SU-DHL-6 (cell line): ENCODE measurements at regions not wholly inside any gene's neighbourhood (a gene's known extent, or its start where the extent isn't known, plus 50 kb on each side); places are given as distances from the start of the nearest gene placed in this dataset.
"Not testable (repeated sequence)": the region's sequence is repeated elsewhere in the genome, so short reads cannot be mapped to it uniquely, and the experiment has no call there.

Experiments
- H2AFZ ChIP-seq: fragments of 200-600 bp; sonication (generic); 2 replicates; pipeline ENCODE4 v1.6.1; 2014; ENCODE audit warnings: low read depth, mild to moderate bottlenecking, moderate library complexity, mixed read lengths, antibody characterized with exemption, low read length; ENCODE audit not compliant: severe bottlenecking
- H3F3A ChIP-seq: fragments of 200-600 bp; shearing (Covaris generic); 2 replicates; pipeline ENCODE4 v1.6.0; 2016; ENCODE audit warnings: antibody characterized with exemption, mild to moderate bottlenecking; ENCODE audit not compliant: insufficient read depth
- H3K27ac ChIP-seq: fragments of 200-600 bp; sonication (generic); 2 replicates; pipeline ENCODE4 v1.5.1; 2016; ENCODE audit warnings: low read depth, mild to moderate bottlenecking, low read length, moderate library complexity, mixed read lengths
- H3K27me3 ChIP-seq: fragments of 200-600 bp; sonication (generic), shearing (Covaris generic); 2 replicates; pipeline ENCODE4 v1.6.0; 2014; ENCODE audit warnings: mild to moderate bottlenecking, low read length
- H3K36me3 ChIP-seq: fragments of 200-600 bp; sonication (generic); 2 replicates; pipeline ENCODE4 v1.6.1; 2014; ENCODE audit warnings: mild to moderate bottlenecking, low read length, mixed read lengths
- H3K4me2 ChIP-seq: fragments of 300-600, 200-600 bp; shearing (Covaris generic), sonication (generic); 2 replicates; pipeline ENCODE4 v1.6.0; 2014; ENCODE audit warnings: low read length, low read depth, mild to moderate bottlenecking; ENCODE audit not compliant: poor library complexity, severe bottlenecking
- H3K4me3 ChIP-seq: fragments of 200-600 bp; sonication (generic); 2 replicates; pipeline ENCODE4 v1.5.1; 2014; ENCODE audit warnings: antibody characterized with exemption, low read length, mild to moderate bottlenecking, mixed read lengths; ENCODE audit not compliant: insufficient read depth, poor library complexity, severe bottlenecking
- H3K79me2 ChIP-seq: fragments of 200-600 bp; sonication (generic); 2 replicates; pipeline ENCODE4 v1.6.1; 2014; ENCODE audit warnings: mild to moderate bottlenecking, low read length, moderate library complexity; ENCODE audit not compliant: insufficient read depth
- H3K9ac ChIP-seq: fragments of 200-600 bp; sonication (generic); 2 replicates; pipeline ENCODE4 v1.7.0; 2014; ENCODE audit warnings: mild to moderate bottlenecking, low read length
- H3K9me2 ChIP-seq: fragments of 200-600 bp; sonication (generic); replicated peaks from 2 replicates; pipeline ENCODE4 v1.6.1; 2014; ENCODE audit warnings: low read length; ENCODE audit not compliant: insufficient read depth
- H3K9me3 ChIP-seq: fragments of 200-600 bp; sonication (generic); 2 replicates; pipeline ENCODE4 v1.6.1; 2014; ENCODE audit warnings: low read length, mixed read lengths; ENCODE audit not compliant: insufficient read depth
- H4K20me1 ChIP-seq: fragments of 200-600 bp; sonication (generic); 2 replicates; pipeline ENCODE4 v1.6.1; 2014; ENCODE audit warnings: low read depth, mild to moderate bottlenecking, antibody characterized with exemption, low read length, moderate library complexity, mixed read lengths

GRCh38 chr16:88258764-88259525 lies 123.8 kb upstream of the ZNF469 start:
- H3K4me2 ChIP-seq, result not testable (repeated sequence)

DNA sequence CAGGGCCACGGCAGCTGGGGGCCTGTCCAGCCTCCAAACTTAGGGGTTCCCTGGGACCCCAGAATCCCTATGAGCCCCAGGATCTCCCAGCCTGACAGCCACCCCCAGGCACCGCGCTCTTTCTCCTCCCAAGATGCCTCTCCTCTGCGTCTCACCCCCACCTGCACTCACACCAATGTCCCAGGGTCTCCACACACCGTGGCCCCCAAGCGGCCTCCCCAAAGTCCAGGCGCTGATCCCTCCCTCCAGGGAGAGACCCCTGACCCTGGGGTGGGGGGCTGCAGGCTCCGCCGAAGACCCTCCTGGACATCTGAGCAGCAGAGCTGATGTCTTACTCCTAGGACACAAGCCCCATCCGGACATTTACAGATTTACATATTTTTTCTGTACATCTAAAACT lies 123.2 kb upstream of the ZNF469 start:
- not testable (repeated sequence) for H3K36me3 ChIP-seq, H3K9me2 ChIP-seq, H3K4me2 ChIP-seq, H3K4me3 ChIP-seq, H3F3A ChIP-seq, H4K20me1 ChIP-seq, H3K27me3 ChIP-seq, H3K9me3 ChIP-seq, H3K79me2 ChIP-seq, H3K27ac ChIP-seq, H2AFZ ChIP-seq, H3K9ac ChIP-seq

More at GRCh38 chr16:88258764-88259525, 123.8 kb upstream of the ZNF469 start:
- not testable (repeated sequence) for H3K9me2 ChIP-seq, H3K27me3 ChIP-seq, H3K9me3 ChIP-seq, H2AFZ ChIP-seq, H3K27ac ChIP-seq, H3K79me2 ChIP-seq, H3K9ac ChIP-seq, H3F3A ChIP-seq, H4K20me1 ChIP-seq, H3K36me3 ChIP-seq, H3K4me3 ChIP-seq

DNA sequence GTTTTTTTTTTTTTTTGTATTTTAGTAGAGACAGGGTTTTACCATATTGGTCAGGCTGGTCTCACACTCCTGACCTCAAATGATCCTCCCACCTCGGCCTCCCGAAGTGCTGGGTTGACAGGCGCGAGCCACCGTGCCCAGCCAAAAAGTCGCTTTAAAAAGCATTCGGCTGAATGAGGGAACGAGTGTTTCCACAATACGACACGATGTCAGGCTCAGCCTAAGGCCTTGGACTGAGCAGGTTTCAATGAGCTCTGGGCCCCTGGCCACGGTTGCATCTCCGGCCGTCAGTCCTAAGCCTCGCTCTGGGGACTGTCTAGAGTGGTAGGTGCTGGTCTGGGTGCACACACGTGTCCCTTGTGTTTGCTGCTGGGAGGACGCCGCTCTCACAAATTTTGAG lies 122.6 kb upstream of the ZNF469 start:
- H3K4me3 ChIP-seq, H3K27ac ChIP-seq, H4K20me1 ChIP-seq, H3K4me2 ChIP-seq, H3F3A ChIP-seq, H3K27me3 ChIP-seq, H3K9me2 ChIP-seq, H3K79me2 ChIP-seq, H2AFZ ChIP-seq, H3K9ac ChIP-seq, H3K36me3 ChIP-seq, H3K9me3 ChIP-seq: not testable (repeated sequence)

- not testable (repeated sequence) for H3K4me3 ChIP-seq, H3K9me3 ChIP-seq, H3F3A ChIP-seq
Measured at GRCh38 chr16:88260881-88261665, 121.7 kb upstream of the ZNF469 start.

DNA sequence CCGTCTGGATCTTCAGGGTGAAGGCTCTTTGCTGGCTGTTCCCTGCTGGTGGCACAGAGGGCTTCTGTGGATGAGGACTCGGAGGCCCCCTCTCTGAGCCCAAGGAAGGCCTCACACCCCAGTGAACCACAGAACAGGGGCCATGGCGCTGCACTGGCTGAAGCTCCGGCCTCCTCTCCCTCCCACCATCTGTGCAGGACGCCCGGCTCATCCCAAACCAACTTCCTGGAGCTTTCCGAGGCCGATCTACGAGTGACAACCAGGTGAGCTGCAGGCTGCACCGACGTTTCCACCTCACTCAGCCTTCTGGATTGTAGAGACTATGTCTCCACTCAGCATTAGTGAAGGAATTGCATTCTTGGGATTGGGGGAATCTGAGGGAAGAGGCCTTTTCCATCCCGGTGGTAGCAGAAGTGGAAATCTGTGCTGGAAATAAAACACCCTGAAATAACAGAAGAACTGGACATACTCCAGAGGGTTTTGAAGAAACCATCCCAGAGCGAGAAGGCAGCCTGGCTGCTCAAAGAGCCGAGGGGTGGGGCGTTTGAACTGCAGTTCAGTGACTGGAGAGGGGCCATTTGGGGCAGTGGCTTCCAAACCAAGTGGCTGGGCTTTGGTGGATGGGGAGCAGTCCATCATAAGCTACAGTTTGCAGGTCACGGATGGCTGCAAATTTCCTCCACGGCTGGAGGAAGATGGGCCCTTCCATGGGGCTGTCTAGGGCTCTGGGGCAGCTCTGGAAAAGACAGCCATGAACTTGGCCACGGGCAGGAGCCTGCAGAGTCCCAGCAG lies 120.7 kb upstream of the ZNF469 start:
- H3K4me2 ChIP-seq, result not testable (repeated sequence)

More at GRCh38 chr16:88260881-88261665, 121.7 kb upstream of the ZNF469 start:
- H3K9ac ChIP-seq, H3K9me2 ChIP-seq, H3K27ac ChIP-seq, H4K20me1 ChIP-seq, H2AFZ ChIP-seq, H3K36me3 ChIP-seq, H3K27me3 ChIP-seq, H3K4me2 ChIP-seq, H3K79me2 ChIP-seq: not testable (repeated sequence)

GRCh38 chr16:88262858-88263563 lies 119.7 kb upstream of the ZNF469 start:
- H3K9ac ChIP-seq, H2AFZ ChIP-seq: not testable (repeated sequence)

More for the DNA sequence above, 120.7 kb upstream of the ZNF469 start:
- H2AFZ ChIP-seq, H3K27me3 ChIP-seq, H3K27ac ChIP-seq, H3K9ac ChIP-seq, H3K9me2 ChIP-seq, H3F3A ChIP-seq, H3K9me3 ChIP-seq, H3K4me3 ChIP-seq, H4K20me1 ChIP-seq, H3K79me2 ChIP-seq, H3K36me3 ChIP-seq: not testable (repeated sequence)

GRCh38 chr16:88263681-88264287 lies 119.0 kb upstream of the ZNF469 start:
- not testable (repeated sequence) for H2AFZ ChIP-seq, H3K79me2 ChIP-seq, H3F3A ChIP-seq, H3K4me2 ChIP-seq, H3K9ac ChIP-seq, H3K27me3 ChIP-seq, H3K4me3 ChIP-seq, H3K27ac ChIP-seq, H4K20me1 ChIP-seq, H3K36me3 ChIP-seq, H3K9me2 ChIP-seq, H3K9me3 ChIP-seq

More at GRCh38 chr16:88262858-88263563, 119.7 kb upstream of the ZNF469 start:
- H3K9me3 ChIP-seq, H3K9me2 ChIP-seq, H3K27ac ChIP-seq, H3F3A ChIP-seq, H3K36me3 ChIP-seq, H3K79me2 ChIP-seq, H3K4me2 ChIP-seq, H3K27me3 ChIP-seq, H4K20me1 ChIP-seq, H3K4me3 ChIP-seq: not testable (repeated sequence)
